B cell (primary cell): ENCODE measurements at regions not wholly inside any gene's neighbourhood (a gene's known extent, or its start where the extent isn't known, plus 50 kb on each side); places are given as distances from the start of the nearest gene placed in this dataset.

Experiments
- ATAC-seq: fragments of 200-7000 bp; cut with Tn5 transposase; one replicate; pipeline ENCODE4 v1.10.0; 2021; ENCODE audit warnings: low read depth, mild to moderate bottlenecking, moderate number of reproducible peaks, moderate library complexity
- CTCF ChIA-PET: fragments of 350-600 bp; sonication (Branson Sonifier 250); formaldehyde crosslinking; loops from one replicate; lab custom pipeline; 2021; ENCODE audit warnings: antibody characterized with exemption, inconsistent platforms; lab: Charles Lee
- POLR2A ChIA-PET: fragments of 350-600 bp; sonication (Branson Sonifier 250); formaldehyde crosslinking; loops from one replicate; lab custom pipeline; 2021; ENCODE audit warnings: antibody characterized with exemption; lab: Charles Lee
- DNase-seq: peaks from one replicate; pipeline ENCODE4 v3.0.0; 2013
- H2AFZ ChIP-seq: 2 replicates; pipeline ENCODE4 v1.6.1; 2012; ENCODE audit warnings: mild to moderate bottlenecking, low read depth, low read length; ENCODE audit not compliant: insufficient read depth, poor library complexity, severe bottlenecking
- H3K27ac ChIP-seq, 2 donors: 1 replicate in 1 of 2; 2 replicates in 1 of 2; pipeline ENCODE4 v1.5.1; 2012 to 2013; ENCODE audit warnings: low read length in 2 of 2, mild to moderate bottlenecking in 2 of 2, moderate library complexity in 1 of 2
- H3K27me3 ChIP-seq, 4 experiments: fragments of 200-600 bp in 1 of 4; sonication (generic) in 1 of 4; replicated peaks in 1 of 4; 1 replicate in 2 of 4; 2 replicates in 2 of 4; pipeline versions ENCODE4 v1.6.1 to v1.7.0; 2013 to 2016; ENCODE audit warnings: low read length in 3 of 4, mild to moderate bottlenecking in 2 of 4, mixed read lengths in 1 of 4, moderate library complexity in 1 of 4; ENCODE audit not compliant: insufficient read depth in 4 of 4, control insufficient read depth in 3 of 4; ENCODE audit errors: control extremely low read depth in 1 of 4
- H3K36me3 ChIP-seq, 2 experiments: replicated peaks in 1 of 2; 1 replicate in 1 of 2; 2 replicates in 1 of 2; pipeline versions ENCODE4 v1.6.1 to v1.7.1; 2013; ENCODE audit warnings: low read length in 1 of 2; ENCODE audit not compliant: insufficient read depth in 2 of 2, control insufficient read depth in 1 of 2; ENCODE audit errors: control extremely low read depth in 1 of 2, extremely low read depth in 1 of 2
- H3K4me1 ChIP-seq, 2 donors: fragments of 200-600 bp in 1 of 2; sonication (generic) in 1 of 2; 1 replicate in 1 of 2; 2 replicates in 1 of 2; pipeline versions ENCODE4 v1.5.1 to v1.6.1; 2013 to 2017; ENCODE audit warnings: low read length in 2 of 2; ENCODE audit not compliant: control insufficient read depth in 2 of 2, insufficient read depth in 2 of 2
- H3K4me2 ChIP-seq: replicated peaks from 2 replicates; pipeline ENCODE3; 2012; ENCODE audit warnings: mild to moderate bottlenecking, low read depth, low read length; ENCODE audit not compliant: poor library complexity, severe bottlenecking
- H3K4me3 ChIP-seq, 5 experiments: fragments of 200-600 bp in 1 of 5; sonication (generic) in 1 of 5; 1 replicate in 3 of 5; 2 replicates in 2 of 5; pipeline versions ENCODE4 v1.5.1 to v1.7.0; 2011 to 2016; ENCODE audit warnings: low read length in 4 of 5, mild to moderate bottlenecking in 4 of 5, low read depth in 2 of 5, control low read depth in 1 of 5, moderate library complexity in 1 of 5; ENCODE audit not compliant: insufficient read depth in 1 of 5; ENCODE audit errors: control extremely low read depth in 1 of 5, extremely low read depth in 1 of 5
- H3K79me2 ChIP-seq: fragments of 200-600 bp; sonication (generic); one replicate; pipeline ENCODE4 v1.6.0; 2016; ENCODE audit warnings: low read length; ENCODE audit not compliant: control insufficient read depth, insufficient read depth
- H3K9ac ChIP-seq: fragments of 200-600 bp; sonication (generic); 2 replicates; pipeline ENCODE4 v1.6.1; 2017; ENCODE audit warnings: mild to moderate bottlenecking, low read length, moderate library complexity
- H3K9me3 ChIP-seq, 3 donors: one replicate each; pipeline versions ENCODE4 v1.6.1 to v1.7.1; 2013; ENCODE audit warnings: low read length in 2 of 3; ENCODE audit not compliant: control insufficient read depth in 2 of 3, insufficient read depth in 1 of 3; ENCODE audit errors: control extremely low read depth in 1 of 3
- H4K20me1 ChIP-seq: 2 replicates; pipeline ENCODE4 v1.6.0; 2012; ENCODE audit warnings: mild to moderate bottlenecking, low read length; ENCODE audit not compliant: insufficient read depth, control insufficient read depth, poor library complexity, severe bottlenecking
- H3K27ac Mint-ChIP-seq: one replicate; pipeline ENCODE4 v1.8.0; 2021; ENCODE audit warnings: mixed read lengths
- H3K27me3 Mint-ChIP-seq: one replicate; pipeline ENCODE4 v1.8.0; 2021; ENCODE audit warnings: mixed read lengths
- H3K4me1 Mint-ChIP-seq: one replicate; pipeline ENCODE4 v1.8.0; 2021; ENCODE audit warnings: mixed read lengths
- H3K4me3 Mint-ChIP-seq: one replicate; pipeline ENCODE4 v1.8.0; 2021; ENCODE audit warnings: mixed read lengths
- H3K9me3 Mint-ChIP-seq: one replicate; pipeline ENCODE4 v1.8.0; 2022; ENCODE audit warnings: mixed read lengths; ENCODE audit not compliant: insufficient read depth
- EZH2 ChIP-seq: IDR thresholded peaks from 2 replicates; pipeline ENCODE4 v1.6.1; 2012; ENCODE audit warnings: borderline replicate concordance, low read depth, mild to moderate bottlenecking, moderate library complexity, low read length; ENCODE audit not compliant: insufficient read depth, poor library complexity, severe bottlenecking
- WGBS: methylation state at CpG from one replicate; pipeline ENCODE4 v1.1.5; 2013; ENCODE audit warnings: missing lambda C conversion rate; ENCODE audit not compliant: insufficient coverage; 5-methylcytosine and 5-hydroxymethylcytosine counted together
- intact Hi-C: fragments of 100-400 bp; cut with micrococcal nuclease; formaldehyde crosslinking; loops from one replicate; pipeline ENCODE4 v1.10.0; 2022
- TF ChIP-seq, protein P1 (sequence below): fragments of 200-600 bp; IDR thresholded peaks from one replicate; pipeline ENCODE4 v1.8.0; 2022; ENCODE audit warnings: antibody characterized with exemption, mild to moderate bottlenecking

DNA sequence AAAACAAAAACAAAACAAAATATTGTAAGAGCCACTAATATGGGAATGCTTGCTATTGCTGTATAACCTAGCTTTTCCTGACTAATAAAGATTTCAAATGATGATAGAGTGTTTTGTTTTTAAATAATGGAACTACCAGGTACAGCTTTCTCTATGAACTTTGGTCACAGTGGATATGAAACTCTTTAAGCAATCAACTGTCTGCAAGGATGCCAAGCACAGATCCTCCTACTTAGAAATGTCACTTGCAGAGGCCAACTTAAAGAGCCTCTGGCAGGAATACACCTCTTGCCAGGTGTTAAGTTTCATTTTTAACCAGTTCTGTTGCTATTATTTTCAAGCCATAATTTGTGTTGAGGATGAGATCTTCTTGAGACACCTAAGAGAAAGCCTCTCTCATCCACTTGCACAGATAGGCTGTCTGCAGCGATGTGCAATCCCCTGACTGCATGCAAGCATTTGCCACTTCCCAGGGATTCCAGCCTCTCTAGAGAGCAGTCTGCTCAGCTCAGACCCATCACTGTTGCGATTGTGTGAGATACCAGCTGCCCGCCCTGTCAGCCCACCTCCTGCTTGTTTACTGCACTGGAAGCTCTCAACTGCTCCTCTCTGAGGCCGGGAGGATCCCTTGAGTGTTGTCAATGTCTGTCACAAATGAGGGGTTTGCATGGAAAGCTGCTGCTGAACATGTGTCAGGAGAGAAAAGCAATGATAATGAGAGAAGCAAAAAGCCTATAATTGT is 86.1 kb upstream of the SCG2 start:
- H3K4me3 ChIP-seq: no peak overlapping the region
- H3K4me2 ChIP-seq: no peak overlapping the region
- POLR2A ChIA-PET: no interaction called here
- DNase-seq (no peak), ATAC-seq (no peak)
- H3K79me2 ChIP-seq: no peaks in the 10 kb centered on the region
- intact Hi-C loops: no loop called here
- no peaks in the 10 kb centered on the region for H3K36me3 ChIP-seq
- H3K9me3 Mint-ChIP-seq: peaks cover 2% of the 10 kb centered on the region
- no peak overlapping the region for H3K9ac ChIP-seq
- H3K27ac ChIP-seq: no peak overlapping the region
- H2AFZ ChIP-seq: no peak overlapping the region
- WGBS: 74% methylated on average over 4 of the region's 4 CpGs
- no peak overlapping the region for H3K27ac Mint-ChIP-seq
- peaks cover 7% of the 10 kb centered on the region for H3K27me3 Mint-ChIP-seq
- TF ChIP-seq, protein P1, sequence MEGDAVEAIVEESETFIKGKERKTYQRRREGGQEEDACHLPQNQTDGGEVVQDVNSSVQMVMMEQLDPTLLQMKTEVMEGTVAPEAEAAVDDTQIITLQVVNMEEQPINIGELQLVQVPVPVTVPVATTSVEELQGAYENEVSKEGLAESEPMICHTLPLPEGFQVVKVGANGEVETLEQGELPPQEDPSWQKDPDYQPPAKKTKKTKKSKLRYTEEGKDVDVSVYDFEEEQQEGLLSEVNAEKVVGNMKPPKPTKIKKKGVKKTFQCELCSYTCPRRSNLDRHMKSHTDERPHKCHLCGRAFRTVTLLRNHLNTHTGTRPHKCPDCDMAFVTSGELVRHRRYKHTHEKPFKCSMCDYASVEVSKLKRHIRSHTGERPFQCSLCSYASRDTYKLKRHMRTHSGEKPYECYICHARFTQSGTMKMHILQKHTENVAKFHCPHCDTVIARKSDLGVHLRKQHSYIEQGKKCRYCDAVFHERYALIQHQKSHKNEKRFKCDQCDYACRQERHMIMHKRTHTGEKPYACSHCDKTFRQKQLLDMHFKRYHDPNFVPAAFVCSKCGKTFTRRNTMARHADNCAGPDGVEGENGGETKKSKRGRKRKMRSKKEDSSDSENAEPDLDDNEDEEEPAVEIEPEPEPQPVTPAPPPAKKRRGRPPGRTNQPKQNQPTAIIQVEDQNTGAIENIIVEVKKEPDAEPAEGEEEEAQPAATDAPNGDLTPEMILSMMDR: no peak
- TF ChIP-seq EZH2: no peak
- CTCF ChIA-PET: no interaction called here
- no peaks in the 10 kb centered on the region for H3K4me1 Mint-ChIP-seq
- H3K4me1 ChIP-seq: no peaks in the 10 kb centered on the region
- H3K9me3 ChIP-seq: no peaks in the 10 kb centered on the region
- no peak overlapping the region for H3K4me3 Mint-ChIP-seq
- H4K20me1 ChIP-seq: no peaks in the 10 kb centered on the region
- no peaks in the 10 kb centered on the region for H3K27me3 ChIP-seq

DNA sequence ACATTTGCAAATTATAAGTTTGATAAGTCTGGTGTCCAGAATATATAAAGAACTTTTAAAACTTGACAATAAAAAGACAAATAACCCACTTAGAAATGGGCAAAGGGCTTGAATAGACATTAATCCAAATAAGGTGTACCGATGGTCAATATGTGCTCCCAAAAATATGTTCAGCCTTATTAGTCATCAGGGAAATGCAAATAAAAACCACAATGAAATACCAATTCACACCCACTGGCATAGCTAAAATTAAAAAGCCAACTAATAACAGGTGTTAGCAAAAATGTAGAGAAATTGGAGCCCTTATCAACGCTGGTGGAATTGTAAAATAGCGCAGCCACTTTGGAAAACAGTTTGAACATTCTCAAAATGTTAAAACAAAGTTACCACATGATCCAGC is 79.0 kb upstream of the SCG2 start:
- H2AFZ ChIP-seq: no peak overlapping the region
- H3K9me3 ChIP-seq: no peaks in the 10 kb centered on the region
- DNase-seq: no peak
- Mint-ChIP-seq H3K9me3 (no peaks in the 10 kb centered on the region), H3K27ac (no peak overlapping the region), H3K4me3 (no peak overlapping the region), H3K4me1 (no peaks in the 10 kb centered on the region), H3K27me3 (no peaks in the 10 kb centered on the region)
- no peak overlapping the region for H3K9ac ChIP-seq
- no peaks in the 10 kb centered on the region for H3K36me3 ChIP-seq
- H3K79me2 ChIP-seq: no peaks in the 10 kb centered on the region
- ChIA-PET POLR2A (no interaction called here), CTCF (no interaction called here)
- no peak for ATAC-seq
- no peaks in the 10 kb centered on the region for H3K27me3 ChIP-seq
- H3K27ac ChIP-seq: no peak overlapping the region
- H3K4me1 ChIP-seq: no peaks in the 10 kb centered on the region
- no peak for TF ChIP-seq EZH2
- TF ChIP-seq, protein P1: no peak
- intact Hi-C loops: no loop called here
- no peaks in the 10 kb centered on the region for H4K20me1 ChIP-seq
- no peak overlapping the region for H3K4me3 ChIP-seq
- H3K4me2 ChIP-seq: no peak overlapping the region
- no CpG with 5 or more reads among the region's 3 CpGs for WGBS
